22Rv1 (cell line): ENCODE measurements at regions not wholly inside any gene's neighbourhood (a gene's known extent, or its start where the extent isn't known, plus 50 kb on each side); places are given as distances from the start of the nearest gene placed in this dataset.

Source experiments
- H3K27ac ChIP-seq: fragments of 450-650 bp; 2 replicates; pipeline ENCODE4 v1.5.1; 2017
- CTCF ChIP-seq: fragments of 450-650 bp; IDR thresholded peaks from 2 replicates; pipeline ENCODE4 v1.5.1; 2017; ENCODE audit warnings: mild to moderate bottlenecking
- ZFX ChIP-seq: fragments of 450-650 bp; IDR thresholded peaks from 2 replicates; pipeline ENCODE4 v1.6.1; 2017; ENCODE audit warnings: antibody characterized with exemption, borderline replicate concordance

GRCh38 chr2:176516051-176516602 is 246.9 kb downstream of the MTX2 start:
- TF ChIP-seq CTCF: no peak
- no peak for TF ChIP-seq ZFX
- H3K27ac ChIP-seq: no peak overlapping the region

GRCh38 chr2:176518823-176519222 is 249.6 kb downstream of the MTX2 start:
- TF ChIP-seq CTCF (no peak), ZFX (no peak)
- H3K27ac ChIP-seq: no peak overlapping the region

GRCh38 chr2:176521878-176522670 is 252.8 kb downstream of the MTX2 start:
- H3K27ac ChIP-seq: no peak overlapping the region
- TF ChIP-seq CTCF: no peak
- TF ChIP-seq ZFX: no peak

GRCh38 chr2:176525086-176525485 is 255.8 kb downstream of the MTX2 start:
- no peak for TF ChIP-seq ZFX
- TF ChIP-seq CTCF: no peak
- no peak overlapping the region for H3K27ac ChIP-seq

GRCh38 chr2:176526995-176527901 is 258.0 kb downstream of the MTX2 start:
- no peak overlapping the region for H3K27ac ChIP-seq
- TF ChIP-seq CTCF: no peak
- TF ChIP-seq ZFX: no peak

GRCh38 chr2:176531608-176532007 is 262.4 kb downstream of the MTX2 start:
- TF ChIP-seq ZFX (no peak), CTCF (no peak)
- no peak overlapping the region for H3K27ac ChIP-seq
